K562 (cell line): ENCODE measurements at regions not wholly inside any gene's neighbourhood (a gene's known extent, or its start where the extent isn't known, plus 50 kb on each side); places are given as distances from the start of the nearest gene placed in this dataset.

ENCODE experiments used
- ATAC-seq: fragments of 200-7000 bp; cut with Tn5 transposase; 3 replicates; pipeline ENCODE4 v1.9.1; 2020; ENCODE audit warnings: moderate library complexity
- BruUV-seq: library from RNA; stranded (reverse); fragments of 400-500 nt; replicated peaks from 2 replicates; lab custom pipeline; 2021; lab: Mats Ljungman, UMichigan
- CTCF ChIA-PET: fragments of 300-600 bp; formaldehyde crosslinking; extraction: SDS; loops from one replicate; lab custom pipeline; 2021; ENCODE audit warnings: low intra/inter-chr PET ratio; lab: Yijun Ruan, JAX
- POLR2A ChIA-PET: fragments of 300-600, 350-650 bp; sonication (Branson Sonifier 250); formaldehyde crosslinking; extraction: SDS; loops from one replicate; lab custom pipeline; 2021; ENCODE audit warnings: antibody characterized with exemption, inconsistent platforms; lab: Yijun Ruan, JAX
- DNase-seq, 4 experiments: peaks; one replicate each; pipeline versions ENCODE4 v3.0.0 to v3.0.0-alpha.2; 2011 to 2018; ENCODE audit warnings: low spot score in 3 of 4, mixed read lengths in 3 of 4; ENCODE audit errors: extremely low read depth in 1 of 4
- FAIRE-seq: peaks from 2 replicates; lab custom pipeline; 2011; peaks lifted over from hg19 to GRCh38; lab: Jason Lieb, UNC
- H2AFZ ChIP-seq: 2 replicates; pipeline ENCODE4 v1.6.0; 2011; ENCODE audit warnings: low read depth, low read length, control low read depth, inconsistent platforms
- H3K27ac ChIP-seq: fragments of 200-600 bp; 3 replicates; pipeline ENCODE4 v1.8.0; 2011; ENCODE audit warnings: low read depth, mild to moderate bottlenecking, control low read depth, inconsistent platforms, low read length, moderate library complexity, mixed read lengths; ENCODE audit errors: extremely low read depth
- H3K27me3 ChIP-seq, 2 experiments: fragments of 300-600 bp in 1 of 2; 2 replicates in 1 of 2; 3 replicates in 1 of 2; pipeline versions ENCODE4 v1.6.0 to v1.8.0; 2011; ENCODE audit warnings: inconsistent platforms in 2 of 2, low read length in 2 of 2, mild to moderate bottlenecking in 1 of 2, mixed read lengths in 1 of 2, moderate library complexity in 1 of 2; ENCODE audit not compliant: control insufficient read depth in 2 of 2, insufficient read depth in 2 of 2
- H3K36me3 ChIP-seq: fragments of 300-600 bp; 3 replicates; pipeline ENCODE4 v1.8.0; 2011; ENCODE audit warnings: mild to moderate bottlenecking, low read length, inconsistent platforms; ENCODE audit not compliant: control insufficient read depth, insufficient read depth
- H3K4me1 ChIP-seq, 2 experiments: fragments of 200-600 bp in 1 of 2; replicated peaks in 1 of 2; 2 replicates in 1 of 2; 3 replicates in 1 of 2; pipeline versions ENCODE4 v1.5.1 to v1.8.0; 2011; ENCODE audit warnings: inconsistent platforms in 2 of 2, low read length in 2 of 2, mild to moderate bottlenecking in 1 of 2, mixed read lengths in 1 of 2, moderate library complexity in 1 of 2; ENCODE audit not compliant: control insufficient read depth in 2 of 2, insufficient read depth in 2 of 2
- H3K4me2 ChIP-seq: 2 replicates; pipeline ENCODE4 v1.6.1; 2011; ENCODE audit warnings: low read length, control low read depth, inconsistent platforms, mixed read lengths; ENCODE audit not compliant: insufficient read depth
- H3K4me3 ChIP-seq: fragments of 200-600 bp; sonication (generic), shearing (Covaris generic); 2 replicates; pipeline ENCODE4 v1.5.1; 2016; ENCODE audit warnings: control low read depth, inconsistent platforms
- H3K79me2 ChIP-seq: fragments of 200-600 bp; 3 replicates; pipeline ENCODE4 v1.8.0; 2011; ENCODE audit warnings: low read length, inconsistent platforms; ENCODE audit not compliant: control insufficient read depth, insufficient read depth
- H3K9ac ChIP-seq, 2 experiments: 2 replicates each; pipeline versions ENCODE4 v1.6.0 to v1.6.1; 2011; ENCODE audit warnings: low read depth in 2 of 2, low read length in 2 of 2, control low read depth in 1 of 2, inconsistent platforms in 1 of 2, mild to moderate bottlenecking in 1 of 2, mixed read lengths in 1 of 2; ENCODE audit not compliant: insufficient read depth in 1 of 2
- H3K9me1 ChIP-seq: one replicate; pipeline ENCODE4 v1.6.0; 2011; ENCODE audit warnings: inconsistent platforms, mild to moderate bottlenecking, low read length, moderate library complexity; ENCODE audit not compliant: control insufficient read depth, insufficient read depth
- H3K9me3 ChIP-seq: replicated peaks from 2 replicates; pipeline ENCODE4 v1.5.1; 2011; ENCODE audit warnings: low read depth, low read length, inconsistent platforms; ENCODE audit not compliant: control insufficient read depth, insufficient read depth
- H4K20me1 ChIP-seq: replicated peaks from 2 replicates; pipeline ENCODE4 v1.6.1; 2011; ENCODE audit warnings: low read length, inconsistent platforms, mixed read lengths; ENCODE audit not compliant: control insufficient read depth, insufficient read depth
- ARNT ChIP-seq, 2 experiments: fragments of 450-650 bp; IDR thresholded peaks; 2 replicates each; pipeline ENCODE4 v1.6.1; 2016; ENCODE audit warnings: mild to moderate bottlenecking in 1 of 2
- CBFA2T3 ChIP-seq: fragments of 450-650 bp; IDR thresholded peaks from 2 replicates; pipeline ENCODE4 v1.6.1; 2017
- HNRNPL ChIP-seq: fragments of 200-400 bp; formaldehyde crosslinking; IDR thresholded peaks from 2 replicates; pipeline ENCODE4 v1.6.1; 2017; ENCODE audit warnings: low read depth, mild to moderate bottlenecking, low read length
- LARP7 ChIP-seq: fragments of 450-650 bp; IDR thresholded peaks from 2 replicates; pipeline ENCODE4 v1.6.1; 2016
- MCM2 ChIP-seq: fragments of 450-650 bp; IDR thresholded peaks from 2 replicates; pipeline ENCODE4 v1.6.1; 2017; ENCODE audit warnings: low read depth, mild to moderate bottlenecking
- NFATC3 ChIP-seq: fragments of 450-650 bp; IDR thresholded peaks from 2 replicates; pipeline ENCODE4 v1.6.1; 2017; ENCODE audit warnings: mild to moderate bottlenecking
- RBM39 ChIP-seq: fragments of 200-400 bp; formaldehyde crosslinking; optimal IDR thresholded peaks from 2 replicates; pipeline ENCODE3; 2018; ENCODE audit warnings: low read depth, low read length
- SAFB2 ChIP-seq: fragments of 200-400 bp; formaldehyde crosslinking; IDR thresholded peaks from 2 replicates; pipeline ENCODE4 v1.6.1; 2018; ENCODE audit warnings: borderline replicate concordance, low read length, low read depth, moderate library complexity; ENCODE audit not compliant: severe bottlenecking
- SUPT5H ChIP-seq: fragments of 450-650 bp; IDR thresholded peaks from 2 replicates; pipeline ENCODE4 v1.6.1; 2016
- TEAD2 ChIP-seq: fragments of 450-650 bp; IDR thresholded peaks from 2 replicates; pipeline ENCODE4 v1.6.1; 2016; ENCODE audit warnings: missing genetic modification characterization, control low read depth, missing compliant biosample characterization
- WHSC1 ChIP-seq: IDR thresholded peaks from one replicate; pipeline ENCODE4 v1.6.1; 2012; ENCODE audit warnings: low read length, control low read depth, inconsistent platforms
- ZNF140 ChIP-seq: fragments of 250-450 bp; sonication (Bioruptor Pico); IDR thresholded peaks from 2 replicates; pipeline ENCODE4 v1.8.0; 2021; ENCODE audit warnings: moderate library complexity, mild to moderate bottlenecking, inconsistent platforms
- ZNF551 ChIP-seq: fragments of 250-450 bp; sonication (Bioruptor Pico); IDR thresholded peaks from 2 replicates; pipeline ENCODE4 v1.5.0; 2021; ENCODE audit warnings: mild to moderate bottlenecking, moderate library complexity
- ZNF778 ChIP-seq: fragments of 450-650 bp; formaldehyde crosslinking; IDR thresholded peaks from 2 replicates; pipeline ENCODE4 v1.4.0; 2020; ENCODE audit warnings: mild to moderate bottlenecking, moderate library complexity
- WGBS: fragments of 100-300 bp; shearing (Covaris generic); methylation state at CpG from one replicate; pipeline ENCODE4 v1.1.6; 2016; ENCODE audit warnings: low coverage, mixed read lengths; ENCODE audit not compliant: insufficient coverage; ENCODE audit errors: missing lambda C conversion rate; 5-methylcytosine and 5-hydroxymethylcytosine counted together
- in situ Hi-C: fragments of 300-500 bp; cut with MboI; formaldehyde crosslinking; loops from 4 replicates; pipeline ENCODE4 v1.15.0; 2018; ENCODE audit warnings: inconsistent platforms, mixed read lengths
- intact Hi-C: fragments of 100-400 bp; cut with micrococcal nuclease; formaldehyde crosslinking; loops from 2 replicates; pipeline ENCODE4 v1.14.2; 2022
- TF ChIP-seq, protein P1 (sequence below): fragments of 250-450 bp; sonication (Bioruptor Pico); IDR thresholded peaks from 2 replicates; pipeline ENCODE4 v1.8.0; 2022; ENCODE audit warnings: moderate library complexity, mild to moderate bottlenecking, inconsistent platforms
- TF ChIP-seq, protein P2 (sequence below): sonication (generic); formaldehyde crosslinking; IDR thresholded peaks from 2 replicates; pipeline ENCODE4 v1.8.1; 2023; ENCODE audit warnings: mild to moderate bottlenecking, missing genetic modification reagents
- TF ChIP-seq, protein P3 (sequence below): IDR thresholded peaks from 3 replicates; pipeline ENCODE4 v1.6.1; 2011; ENCODE audit warnings: borderline replicate concordance, mild to moderate bottlenecking, moderate library complexity; ENCODE audit not compliant: insufficient read length; ENCODE audit errors: extremely low read depth
- TF ChIP-seq, protein P4 (sequence below): fragments of 250-450 bp; sonication (Bioruptor Pico); IDR thresholded peaks from 2 replicates; pipeline ENCODE4 v1.8.0; 2022; ENCODE audit warnings: inconsistent platforms

DNA sequence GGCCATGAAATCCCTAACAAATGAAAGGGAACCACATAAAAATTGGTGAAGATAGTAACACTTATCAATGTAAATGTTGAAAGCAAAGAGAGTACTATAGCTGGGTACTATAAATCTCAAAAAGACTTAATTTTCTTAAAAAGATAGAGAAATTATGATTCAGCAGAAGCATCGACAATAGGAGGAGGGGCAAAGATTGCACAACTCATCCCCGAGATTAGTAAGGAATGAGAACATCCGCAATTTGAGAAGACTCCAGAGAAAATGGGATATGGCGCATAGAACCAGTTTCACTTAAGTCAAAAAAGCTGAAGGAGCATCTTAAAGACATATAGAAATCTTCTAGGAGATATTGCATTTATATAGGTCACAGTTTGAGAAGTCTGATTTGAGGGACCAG is 220.2 kb upstream of the SLC16A7 start (continued):
- TF ChIP-seq, protein P1, sequence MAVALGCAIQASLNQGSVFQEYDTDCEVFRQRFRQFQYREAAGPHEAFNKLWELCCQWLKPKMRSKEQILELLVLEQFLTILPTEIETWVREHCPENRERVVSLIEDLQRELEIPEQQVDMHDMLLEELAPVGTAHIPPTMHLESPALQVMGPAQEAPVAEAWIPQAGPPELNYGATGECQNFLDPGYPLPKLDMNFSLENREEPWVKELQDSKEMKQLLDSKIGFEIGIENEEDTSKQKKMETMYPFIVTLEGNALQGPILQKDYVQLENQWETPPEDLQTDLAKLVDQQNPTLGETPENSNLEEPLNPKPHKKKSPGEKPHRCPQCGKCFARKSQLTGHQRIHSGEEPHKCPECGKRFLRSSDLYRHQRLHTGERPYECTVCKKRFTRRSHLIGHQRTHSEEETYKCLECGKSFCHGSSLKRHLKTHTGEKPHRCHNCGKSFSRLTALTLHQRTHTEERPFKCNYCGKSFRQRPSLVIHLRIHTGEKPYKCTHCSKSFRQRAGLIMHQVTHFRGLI (CRISPR knock-in tag): no peak
- TF ChIP-seq NFATC3: no peak
- no peak for TF ChIP-seq ZNF778 (CRISPR knock-in tag)
- no peak for TF ChIP-seq CBFA2T3
- TF ChIP-seq HNRNPL: no peak
- TF ChIP-seq ARNT (IDR thresholded peaks at IDR 0.05): no peak

DNA sequence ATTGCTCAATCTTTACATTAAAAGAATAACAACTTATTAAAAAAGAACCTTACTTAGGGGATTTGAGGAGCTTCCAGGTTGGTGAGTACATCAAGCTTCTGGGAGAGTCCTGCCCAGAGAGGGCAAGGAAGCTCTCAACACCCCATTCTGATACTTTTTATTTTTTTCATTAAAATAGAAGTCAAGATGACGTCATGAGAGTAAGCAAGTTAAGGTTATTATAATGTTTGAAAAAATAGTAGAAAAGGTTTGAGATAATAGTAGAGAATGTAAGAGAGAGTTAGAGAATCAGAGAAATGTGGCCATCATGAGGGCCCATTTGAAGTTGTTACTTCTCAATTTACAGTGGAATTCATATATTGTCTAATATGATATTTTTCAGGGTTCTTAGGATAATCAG is 221.0 kb upstream of the SLC16A7 start:
- CTCF ChIA-PET: no interaction called here
- intact Hi-C loops: no loop called here
- TF ChIP-seq ZNF140: no peak
- no peak for TF ChIP-seq WHSC1
- TF ChIP-seq LARP7: no peak
- TF ChIP-seq SUPT5H: no peak
- TF ChIP-seq, protein P2, sequence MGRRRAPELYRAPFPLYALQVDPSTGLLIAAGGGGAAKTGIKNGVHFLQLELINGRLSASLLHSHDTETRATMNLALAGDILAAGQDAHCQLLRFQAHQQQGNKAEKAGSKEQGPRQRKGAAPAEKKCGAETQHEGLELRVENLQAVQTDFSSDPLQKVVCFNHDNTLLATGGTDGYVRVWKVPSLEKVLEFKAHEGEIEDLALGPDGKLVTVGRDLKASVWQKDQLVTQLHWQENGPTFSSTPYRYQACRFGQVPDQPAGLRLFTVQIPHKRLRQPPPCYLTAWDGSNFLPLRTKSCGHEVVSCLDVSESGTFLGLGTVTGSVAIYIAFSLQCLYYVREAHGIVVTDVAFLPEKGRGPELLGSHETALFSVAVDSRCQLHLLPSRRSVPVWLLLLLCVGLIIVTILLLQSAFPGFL (CRISPR knock-in tag): no peak
- TF ChIP-seq, protein P3, sequence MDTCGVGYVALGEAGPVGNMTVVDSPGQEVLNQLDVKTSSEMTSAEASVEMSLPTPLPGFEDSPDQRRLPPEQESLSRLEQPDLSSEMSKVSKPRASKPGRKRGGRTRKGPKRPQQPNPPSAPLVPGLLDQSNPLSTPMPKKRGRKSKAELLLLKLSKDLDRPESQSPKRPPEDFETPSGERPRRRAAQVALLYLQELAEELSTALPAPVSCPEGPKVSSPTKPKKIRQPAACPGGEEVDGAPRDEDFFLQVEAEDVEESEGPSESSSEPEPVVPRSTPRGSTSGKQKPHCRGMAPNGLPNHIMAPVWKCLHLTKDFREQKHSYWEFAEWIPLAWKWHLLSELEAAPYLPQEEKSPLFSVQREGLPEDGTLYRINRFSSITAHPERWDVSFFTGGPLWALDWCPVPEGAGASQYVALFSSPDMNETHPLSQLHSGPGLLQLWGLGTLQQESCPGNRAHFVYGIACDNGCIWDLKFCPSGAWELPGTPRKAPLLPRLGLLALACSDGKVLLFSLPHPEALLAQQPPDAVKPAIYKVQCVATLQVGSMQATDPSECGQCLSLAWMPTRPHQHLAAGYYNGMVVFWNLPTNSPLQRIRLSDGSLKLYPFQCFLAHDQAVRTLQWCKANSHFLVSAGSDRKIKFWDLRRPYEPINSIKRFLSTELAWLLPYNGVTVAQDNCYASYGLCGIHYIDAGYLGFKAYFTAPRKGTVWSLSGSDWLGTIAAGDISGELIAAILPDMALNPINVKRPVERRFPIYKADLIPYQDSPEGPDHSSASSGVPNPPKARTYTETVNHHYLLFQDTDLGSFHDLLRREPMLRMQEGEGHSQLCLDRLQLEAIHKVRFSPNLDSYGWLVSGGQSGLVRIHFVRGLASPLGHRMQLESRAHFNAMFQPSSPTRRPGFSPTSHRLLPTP: no peak
- no peak for TF ChIP-seq ZNF551 (CRISPR knock-in tag)
- no peak for TF ChIP-seq MCM2
- TF ChIP-seq TEAD2 (tag): no peak
- no peak for TF ChIP-seq RBM39
- TF ChIP-seq, protein P4, sequence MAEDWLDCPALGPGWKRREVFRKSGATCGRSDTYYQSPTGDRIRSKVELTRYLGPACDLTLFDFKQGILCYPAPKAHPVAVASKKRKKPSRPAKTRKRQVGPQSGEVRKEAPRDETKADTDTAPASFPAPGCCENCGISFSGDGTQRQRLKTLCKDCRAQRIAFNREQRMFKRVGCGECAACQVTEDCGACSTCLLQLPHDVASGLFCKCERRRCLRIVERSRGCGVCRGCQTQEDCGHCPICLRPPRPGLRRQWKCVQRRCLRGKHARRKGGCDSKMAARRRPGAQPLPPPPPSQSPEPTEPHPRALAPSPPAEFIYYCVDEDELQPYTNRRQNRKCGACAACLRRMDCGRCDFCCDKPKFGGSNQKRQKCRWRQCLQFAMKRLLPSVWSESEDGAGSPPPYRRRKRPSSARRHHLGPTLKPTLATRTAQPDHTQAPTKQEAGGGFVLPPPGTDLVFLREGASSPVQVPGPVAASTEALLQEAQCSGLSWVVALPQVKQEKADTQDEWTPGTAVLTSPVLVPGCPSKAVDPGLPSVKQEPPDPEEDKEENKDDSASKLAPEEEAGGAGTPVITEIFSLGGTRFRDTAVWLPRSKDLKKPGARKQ (CRISPR knock-in tag): no peak
- TF ChIP-seq SAFB2: no peak

More for the DNA sequence above, 221.0 kb upstream of the SLC16A7 start:
- no peaks in the 10 kb centered on the region for H3K9me1 ChIP-seq
- 0% methylated on average over 1 of the region's 1 CpG for WGBS
- no peak overlapping the region for H3K4me3 ChIP-seq
- H3K36me3 ChIP-seq: no peaks in the 10 kb centered on the region
- no peaks in the 10 kb centered on the region for H3K27me3 ChIP-seq
- FAIRE-seq: no peak
- POLR2A ChIA-PET: no interaction called here
- H3K9ac ChIP-seq: no peak overlapping the region
- no peak overlapping the region for H3K27ac ChIP-seq
- no peaks in the 10 kb centered on the region; the same call in 1 of the 2 replicates for H3K9me3 ChIP-seq
- no peaks in the 10 kb centered on the region for H4K20me1 ChIP-seq
- no peaks in the 10 kb centered on the region for H3K4me1 ChIP-seq
- no TSS peak for BruUV-seq
- no peak overlapping the region for H2AFZ ChIP-seq
- H3K4me2 ChIP-seq: no peak overlapping the region
- H3K79me2 ChIP-seq: no peaks in the 10 kb centered on the region
- ATAC-seq: no peak
- DNase-seq: no peak
- in situ Hi-C loops: no loop called here
